ENCODE measurements at regions not wholly inside any gene's neighbourhood (a gene's known extent, or its start where the extent isn't known, plus 50 kb on each side); places are given as distances from the start of the nearest gene placed in this dataset.

DNA sequence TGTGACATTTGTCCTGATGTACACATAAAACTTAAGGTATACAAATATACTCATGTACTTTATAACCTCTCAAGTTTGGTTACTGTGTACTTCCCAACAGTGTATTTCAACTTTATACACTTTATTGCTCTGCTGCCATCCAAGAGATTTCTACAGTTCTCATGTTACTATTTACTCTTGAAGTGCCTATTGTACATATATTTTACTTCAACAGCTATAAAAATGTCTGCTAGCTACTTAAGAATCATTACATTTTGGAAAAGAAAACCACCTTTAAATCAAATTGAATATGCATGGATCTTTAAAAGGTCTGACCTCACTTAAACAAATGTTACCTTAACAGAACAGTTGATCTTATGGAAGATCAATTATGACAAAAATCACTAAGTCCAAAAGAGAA lies 1056.4 kb downstream of the ADGRL3 start:
- TF ChIP-seq, protein P1, sequence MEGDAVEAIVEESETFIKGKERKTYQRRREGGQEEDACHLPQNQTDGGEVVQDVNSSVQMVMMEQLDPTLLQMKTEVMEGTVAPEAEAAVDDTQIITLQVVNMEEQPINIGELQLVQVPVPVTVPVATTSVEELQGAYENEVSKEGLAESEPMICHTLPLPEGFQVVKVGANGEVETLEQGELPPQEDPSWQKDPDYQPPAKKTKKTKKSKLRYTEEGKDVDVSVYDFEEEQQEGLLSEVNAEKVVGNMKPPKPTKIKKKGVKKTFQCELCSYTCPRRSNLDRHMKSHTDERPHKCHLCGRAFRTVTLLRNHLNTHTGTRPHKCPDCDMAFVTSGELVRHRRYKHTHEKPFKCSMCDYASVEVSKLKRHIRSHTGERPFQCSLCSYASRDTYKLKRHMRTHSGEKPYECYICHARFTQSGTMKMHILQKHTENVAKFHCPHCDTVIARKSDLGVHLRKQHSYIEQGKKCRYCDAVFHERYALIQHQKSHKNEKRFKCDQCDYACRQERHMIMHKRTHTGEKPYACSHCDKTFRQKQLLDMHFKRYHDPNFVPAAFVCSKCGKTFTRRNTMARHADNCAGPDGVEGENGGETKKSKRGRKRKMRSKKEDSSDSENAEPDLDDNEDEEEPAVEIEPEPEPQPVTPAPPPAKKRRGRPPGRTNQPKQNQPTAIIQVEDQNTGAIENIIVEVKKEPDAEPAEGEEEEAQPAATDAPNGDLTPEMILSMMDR (conservative IDR thresholded peaks at IDR 0.05; ENCODE audit: low read length) = no peak
- TF ChIP-seq EZH2phosphoT487 (IDR thresholded peaks at IDR 0.05; ENCODE audit: borderline replicate concordance, low read depth, low read length) = no peak

Data from OCI-LY7 (cell line).